K562 (cell line): ENCODE measurements at regions not wholly inside any gene's neighbourhood (a gene's known extent, or its start where the extent isn't known, plus 50 kb on each side); places are given as distances from the start of the nearest gene placed in this dataset.

Source experiments
- ATAC-seq: fragments of 200-7000 bp; cut with Tn5 transposase; 3 replicates; pipeline ENCODE4 v1.9.1; 2020; ENCODE audit warnings: moderate library complexity
- BruUV-seq: library from RNA; stranded (reverse); fragments of 400-500 nt; replicated peaks from 2 replicates; lab custom pipeline; 2021; lab: Mats Ljungman, UMichigan
- CTCF ChIA-PET: fragments of 300-600 bp; formaldehyde crosslinking; extraction: SDS; loops from one replicate; lab custom pipeline; 2021; ENCODE audit warnings: low intra/inter-chr PET ratio; lab: Yijun Ruan, JAX
- POLR2A ChIA-PET: fragments of 300-600, 350-650 bp; sonication (Branson Sonifier 250); formaldehyde crosslinking; extraction: SDS; loops from one replicate; lab custom pipeline; 2021; ENCODE audit warnings: antibody characterized with exemption, inconsistent platforms; lab: Yijun Ruan, JAX
- DNase-seq, 4 experiments: peaks; one replicate each; pipeline versions ENCODE4 v3.0.0 to v3.0.0-alpha.2; 2011 to 2018; ENCODE audit warnings: low spot score in 3 of 4, mixed read lengths in 3 of 4; ENCODE audit errors: extremely low read depth in 1 of 4
- FAIRE-seq: peaks from 2 replicates; lab custom pipeline; 2011; peaks lifted over from hg19 to GRCh38; lab: Jason Lieb, UNC
- H2AFZ ChIP-seq: 2 replicates; pipeline ENCODE4 v1.6.0; 2011; ENCODE audit warnings: low read depth, low read length, control low read depth, inconsistent platforms
- H3K27ac ChIP-seq: fragments of 200-600 bp; 3 replicates; pipeline ENCODE4 v1.8.0; 2011; ENCODE audit warnings: low read depth, mild to moderate bottlenecking, control low read depth, inconsistent platforms, low read length, moderate library complexity, mixed read lengths; ENCODE audit errors: extremely low read depth
- H3K27me3 ChIP-seq, 2 experiments: fragments of 300-600 bp in 1 of 2; 2 replicates in 1 of 2; 3 replicates in 1 of 2; pipeline versions ENCODE4 v1.6.0 to v1.8.0; 2011; ENCODE audit warnings: inconsistent platforms in 2 of 2, low read length in 2 of 2, mild to moderate bottlenecking in 1 of 2, mixed read lengths in 1 of 2, moderate library complexity in 1 of 2; ENCODE audit not compliant: control insufficient read depth in 2 of 2, insufficient read depth in 2 of 2
- H3K36me3 ChIP-seq: fragments of 300-600 bp; 3 replicates; pipeline ENCODE4 v1.8.0; 2011; ENCODE audit warnings: mild to moderate bottlenecking, low read length, inconsistent platforms; ENCODE audit not compliant: control insufficient read depth, insufficient read depth
- H3K4me1 ChIP-seq, 2 experiments: fragments of 200-600 bp in 1 of 2; replicated peaks in 1 of 2; 2 replicates in 1 of 2; 3 replicates in 1 of 2; pipeline versions ENCODE4 v1.5.1 to v1.8.0; 2011; ENCODE audit warnings: inconsistent platforms in 2 of 2, low read length in 2 of 2, mild to moderate bottlenecking in 1 of 2, mixed read lengths in 1 of 2, moderate library complexity in 1 of 2; ENCODE audit not compliant: control insufficient read depth in 2 of 2, insufficient read depth in 2 of 2
- H3K4me2 ChIP-seq: 2 replicates; pipeline ENCODE4 v1.6.1; 2011; ENCODE audit warnings: low read length, control low read depth, inconsistent platforms, mixed read lengths; ENCODE audit not compliant: insufficient read depth
- H3K4me3 ChIP-seq: fragments of 200-600 bp; sonication (generic), shearing (Covaris generic); 2 replicates; pipeline ENCODE4 v1.5.1; 2016; ENCODE audit warnings: control low read depth, inconsistent platforms
- H3K79me2 ChIP-seq: fragments of 200-600 bp; 3 replicates; pipeline ENCODE4 v1.8.0; 2011; ENCODE audit warnings: low read length, inconsistent platforms; ENCODE audit not compliant: control insufficient read depth, insufficient read depth
- H3K9ac ChIP-seq, 2 experiments: 2 replicates each; pipeline versions ENCODE4 v1.6.0 to v1.6.1; 2011; ENCODE audit warnings: low read depth in 2 of 2, low read length in 2 of 2, control low read depth in 1 of 2, inconsistent platforms in 1 of 2, mild to moderate bottlenecking in 1 of 2, mixed read lengths in 1 of 2; ENCODE audit not compliant: insufficient read depth in 1 of 2
- H3K9me1 ChIP-seq: one replicate; pipeline ENCODE4 v1.6.0; 2011; ENCODE audit warnings: inconsistent platforms, mild to moderate bottlenecking, low read length, moderate library complexity; ENCODE audit not compliant: control insufficient read depth, insufficient read depth
- H3K9me3 ChIP-seq: replicated peaks from 2 replicates; pipeline ENCODE4 v1.5.1; 2011; ENCODE audit warnings: low read depth, low read length, inconsistent platforms; ENCODE audit not compliant: control insufficient read depth, insufficient read depth
- H4K20me1 ChIP-seq: replicated peaks from 2 replicates; pipeline ENCODE4 v1.6.1; 2011; ENCODE audit warnings: low read length, inconsistent platforms, mixed read lengths; ENCODE audit not compliant: control insufficient read depth, insufficient read depth
- CBX1 ChIP-seq: sonication (generic); IDR thresholded peaks from 2 replicates; pipeline ENCODE4 v1.6.1; 2016; ENCODE audit warnings: antibody characterized with exemption, low read depth, mild to moderate bottlenecking
- CC2D1A ChIP-seq: fragments of 450-650 bp; IDR thresholded peaks from 2 replicates; pipeline ENCODE4 v1.6.1; 2017; ENCODE audit warnings: mild to moderate bottlenecking
- CTBP1 ChIP-seq: fragments of 450-650 bp; IDR thresholded peaks from 2 replicates; pipeline ENCODE4 v1.6.1; 2016; ENCODE audit warnings: borderline replicate concordance
- KDM1A ChIP-seq, 2 experiments: fragments of 450-650 bp; IDR thresholded peaks; 2 replicates each; pipeline ENCODE4 v1.6.1; 2016; ENCODE audit warnings: mild to moderate bottlenecking in 2 of 2
- MBD2 ChIP-seq: sonication (generic); IDR thresholded peaks from 2 replicates; pipeline ENCODE4 v1.6.1; 2016; ENCODE audit warnings: low read depth, borderline replicate concordance
- NFXL1 ChIP-seq: fragments of 450-650 bp; formaldehyde crosslinking; IDR thresholded peaks from 2 replicates; pipeline ENCODE4 v1.4.0; 2021; ENCODE audit warnings: mild to moderate bottlenecking
- RBM25 ChIP-seq: fragments of 200-400 bp; formaldehyde crosslinking; IDR thresholded peaks from 2 replicates; pipeline ENCODE4 v1.6.1; 2018; ENCODE audit warnings: low read length, low read depth, moderate library complexity; ENCODE audit not compliant: severe bottlenecking
- XRCC5 ChIP-seq: fragments of 200-400 bp; formaldehyde crosslinking; IDR thresholded peaks from 2 replicates; pipeline ENCODE4 v1.6.1; 2017; ENCODE audit warnings: low read depth, mild to moderate bottlenecking, low read length
- ZC3H8 ChIP-seq: fragments of 450-650 bp; IDR thresholded peaks from 2 replicates; pipeline ENCODE4 v1.6.1; 2017
- ZEB2 ChIP-seq: fragments of 450-650 bp; IDR thresholded peaks from 2 replicates; pipeline ENCODE4 v1.6.1; 2016
- ZNF780A ChIP-seq: fragments of 250-450 bp; sonication (Bioruptor Pico); IDR thresholded peaks from 2 replicates; pipeline ENCODE4 v1.5.0; 2021; ENCODE audit warnings: mild to moderate bottlenecking
- WGBS: fragments of 100-300 bp; shearing (Covaris generic); methylation state at CpG from one replicate; pipeline ENCODE4 v1.1.6; 2016; ENCODE audit warnings: low coverage, mixed read lengths; ENCODE audit not compliant: insufficient coverage; ENCODE audit errors: missing lambda C conversion rate; 5-methylcytosine and 5-hydroxymethylcytosine counted together
- in situ Hi-C: fragments of 300-500 bp; cut with MboI; formaldehyde crosslinking; loops from 4 replicates; pipeline ENCODE4 v1.15.0; 2018; ENCODE audit warnings: inconsistent platforms, mixed read lengths
- intact Hi-C: fragments of 100-400 bp; cut with micrococcal nuclease; formaldehyde crosslinking; loops from 2 replicates; pipeline ENCODE4 v1.14.2; 2022
- TF ChIP-seq, protein P1 (sequence below): fragments of 450-650 bp; formaldehyde crosslinking; IDR thresholded peaks from 2 replicates; pipeline ENCODE4 v1.4.0; 2020; ENCODE audit warnings: mild to moderate bottlenecking, moderate library complexity
- TF ChIP-seq, protein P2 (sequence below), 2 experiments: fragments of 450-650 bp; IDR thresholded peaks; 2 replicates each; pipeline ENCODE4 v1.6.1; 2016

DNA sequence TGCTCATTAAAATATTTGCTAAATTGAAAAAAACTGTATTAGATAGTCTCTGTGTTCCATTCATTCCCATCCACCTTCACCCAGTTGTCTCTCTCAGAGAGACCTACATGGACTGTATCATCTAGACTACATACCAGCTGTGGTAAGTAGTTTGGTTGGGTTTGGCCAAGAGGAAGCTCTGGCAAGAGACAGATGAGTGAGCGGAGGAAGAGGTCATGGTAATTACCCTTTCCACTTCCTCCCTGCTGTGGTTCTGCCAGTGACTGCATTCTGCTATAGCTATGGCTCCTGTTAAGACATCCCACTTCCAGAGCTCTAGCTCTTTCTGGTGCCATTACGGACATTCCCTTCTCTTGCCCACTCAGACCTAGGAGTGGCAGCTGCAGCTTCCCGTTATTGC lies 239.0 kb upstream of the MID1 start:
- no peak for TF ChIP-seq XRCC5
- TF ChIP-seq, protein P1, sequence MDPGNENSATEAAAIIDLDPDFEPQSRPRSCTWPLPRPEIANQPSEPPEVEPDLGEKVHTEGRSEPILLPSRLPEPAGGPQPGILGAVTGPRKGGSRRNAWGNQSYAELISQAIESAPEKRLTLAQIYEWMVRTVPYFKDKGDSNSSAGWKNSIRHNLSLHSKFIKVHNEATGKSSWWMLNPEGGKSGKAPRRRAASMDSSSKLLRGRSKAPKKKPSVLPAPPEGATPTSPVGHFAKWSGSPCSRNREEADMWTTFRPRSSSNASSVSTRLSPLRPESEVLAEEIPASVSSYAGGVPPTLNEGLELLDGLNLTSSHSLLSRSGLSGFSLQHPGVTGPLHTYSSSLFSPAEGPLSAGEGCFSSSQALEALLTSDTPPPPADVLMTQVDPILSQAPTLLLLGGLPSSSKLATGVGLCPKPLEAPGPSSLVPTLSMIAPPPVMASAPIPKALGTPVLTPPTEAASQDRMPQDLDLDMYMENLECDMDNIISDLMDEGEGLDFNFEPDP (CRISPR knock-in tag) = no peak
- TF ChIP-seq CC2D1A = no peak
- no peak for TF ChIP-seq CTBP1
- TF ChIP-seq KDM1A (IDR thresholded peaks at IDR 0.05) = no peak
- no peak for TF ChIP-seq CBX1
- no peak for TF ChIP-seq ZNF780A (CRISPR knock-in tag)
- no peak for TF ChIP-seq NFXL1 (CRISPR knock-in tag)
- TF ChIP-seq ZEB2 = no peak
- TF ChIP-seq, protein P2, sequence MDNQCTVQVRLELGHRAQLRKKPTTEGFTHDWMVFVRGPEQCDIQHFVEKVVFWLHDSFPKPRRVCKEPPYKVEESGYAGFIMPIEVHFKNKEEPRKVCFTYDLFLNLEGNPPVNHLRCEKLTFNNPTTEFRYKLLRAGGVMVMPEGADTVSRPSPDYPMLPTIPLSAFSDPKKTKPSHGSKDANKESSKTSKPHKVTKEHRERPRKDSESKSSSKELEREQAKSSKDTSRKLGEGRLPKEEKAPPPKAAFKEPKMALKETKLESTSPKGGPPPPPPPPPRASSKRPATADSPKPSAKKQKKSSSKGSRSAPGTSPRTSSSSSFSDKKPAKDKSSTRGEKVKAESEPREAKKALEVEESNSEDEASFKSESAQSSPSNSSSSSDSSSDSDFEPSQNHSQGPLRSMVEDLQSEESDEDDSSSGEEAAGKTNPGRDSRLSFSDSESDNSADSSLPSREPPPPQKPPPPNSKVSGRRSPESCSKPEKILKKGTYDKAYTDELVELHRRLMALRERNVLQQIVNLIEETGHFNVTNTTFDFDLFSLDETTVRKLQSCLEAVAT (IDR thresholded peaks at IDR 0.05) = no peak
- TF ChIP-seq MBD2 = no peak
- TF ChIP-seq ZC3H8 = no peak
- TF ChIP-seq RBM25 = no peak
- Histone ChIP-seq H3K4me3 (no peak overlapping the region), H3K9ac (no peak overlapping the region), H3K27ac (no peak overlapping the region), H3K9me3 (no peaks in the 10 kb centered on the region), H3K36me3 (no peaks in the 10 kb centered on the region), H3K27me3 (no peaks in the 10 kb centered on the region), H3K9me1 (no peaks in the 10 kb centered on the region), H2AFZ (no peak overlapping the region), H3K4me1 (no peaks in the 10 kb centered on the region; a peak in 1 of 5 replicates), H3K4me2 (no peak overlapping the region), H3K79me2 (no peaks in the 10 kb centered on the region), H4K20me1 (no peaks in the 10 kb centered on the region)
- DNase-seq (no peak), FAIRE-seq (no peak), ATAC-seq (no peak)
- POLR2A ChIA-PET = no interaction called here
- WGBS = 28% methylated on average over 2 of the region's 3 CpGs
- in situ Hi-C loops (no loop called here), intact Hi-C loops (no loop called here)
- no TSS peak for BruUV-seq
- CTCF ChIA-PET = no interaction called here
